Right renal pelvis (tissue), 4 donors: ENCODE measurements at regions not wholly inside any gene's neighbourhood (a gene's known extent, or its start where the extent isn't known, plus 50 kb on each side); places are given as distances from the start of the nearest gene placed in this dataset.

Experiments used
- DNase-seq, 4 donors: peaks; one replicate each; pipeline ENCODE4 v3.0.0-alpha.2; 2013; ENCODE audit warnings: low read depth in 4 of 4, low spot score in 3 of 4, missing footprints in 1 of 4

DNA sequence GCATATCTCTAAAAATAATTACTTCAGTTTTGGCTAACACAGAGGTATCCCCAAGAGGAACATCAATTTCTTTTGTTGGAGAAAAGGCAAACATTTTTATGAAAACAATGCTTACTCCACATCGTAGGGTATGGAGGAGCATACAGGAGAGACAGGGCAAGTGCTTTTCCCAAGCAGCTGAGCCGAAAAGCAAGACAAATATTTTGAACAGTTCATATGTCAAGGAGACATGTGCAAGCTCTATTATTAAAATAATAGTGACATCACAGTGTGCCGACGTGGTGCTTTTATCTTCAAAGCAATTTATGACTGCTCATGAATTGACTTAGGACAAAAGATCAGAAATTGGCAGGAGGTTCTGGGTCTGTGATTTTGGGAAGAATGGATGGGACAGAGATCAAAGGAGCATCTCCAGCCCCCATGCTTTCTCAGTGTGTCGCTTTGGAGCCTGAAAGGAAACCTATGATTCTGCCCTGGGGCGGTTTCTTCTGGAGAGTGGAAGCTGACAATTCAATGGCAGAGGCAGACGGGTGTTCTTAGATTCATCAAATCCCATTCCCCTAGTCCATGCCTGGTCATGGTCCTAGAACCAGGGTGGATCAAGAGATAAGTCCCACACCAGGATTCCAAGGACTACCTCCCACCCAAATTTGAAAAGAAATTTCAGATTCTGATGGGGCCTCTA lies 97.1 kb downstream of the JCAD start:
- no peak for DNase-seq

GRCh38 chr10:29961351-29961750 lies 98.0 kb downstream of the JCAD start:
- DNase-seq: no peak

- no peak for DNase-seq
Observed at GRCh38 chr10:29960261-29960660, 99.1 kb downstream of the JCAD start.

- no peak for DNase-seq
Observed at GRCh38 chr10:29959586-29959985, 99.8 kb downstream of the JCAD start.

- no peak for DNase-seq
Observed at GRCh38 chr10:29958440-29958839, 100.9 kb downstream of the JCAD start.

DNA sequence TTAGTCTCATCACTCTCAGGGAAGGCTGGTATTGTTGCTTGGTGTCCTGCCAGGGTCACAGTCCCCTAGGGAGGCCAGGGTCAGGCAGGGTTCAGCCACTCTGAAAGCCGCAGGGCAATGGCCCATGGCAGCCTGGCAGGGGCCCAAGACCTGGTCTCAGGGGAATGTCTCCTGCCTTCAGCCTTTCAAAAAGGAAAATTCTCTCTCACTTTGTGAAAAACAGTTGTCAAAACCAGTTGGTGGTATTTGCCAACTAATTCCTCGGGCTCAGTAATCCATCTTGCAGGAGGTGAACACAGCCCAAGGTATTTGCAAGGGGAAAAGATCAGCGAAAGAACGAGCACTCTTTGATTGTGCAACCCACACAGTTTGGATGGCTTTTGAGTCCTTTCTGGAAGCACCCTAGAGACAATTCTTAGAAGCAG lies 101.5 kb downstream of the JCAD start:
- DNase-seq: no peak

DNA sequence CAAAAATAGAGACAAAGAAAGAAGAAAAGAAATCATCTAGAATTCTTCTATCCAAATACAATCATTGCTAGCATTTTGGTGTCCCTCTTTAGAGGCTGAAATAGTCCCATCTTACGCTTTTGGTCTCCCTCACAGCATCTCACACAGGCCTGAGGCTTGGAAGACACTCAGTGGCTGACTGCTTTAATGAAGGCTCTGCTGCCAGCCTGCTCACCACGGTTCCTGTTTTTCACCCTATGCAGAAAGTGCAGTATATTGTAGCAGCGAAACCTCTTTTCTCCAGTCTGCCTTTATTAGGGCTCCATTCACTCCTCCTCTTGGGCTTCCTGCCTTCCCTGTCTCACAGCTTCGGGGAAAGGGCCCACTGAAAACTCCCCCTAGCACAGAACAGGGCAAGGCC lies 102.2 kb downstream of the JCAD start:
- DNase-seq: no peak

DNA sequence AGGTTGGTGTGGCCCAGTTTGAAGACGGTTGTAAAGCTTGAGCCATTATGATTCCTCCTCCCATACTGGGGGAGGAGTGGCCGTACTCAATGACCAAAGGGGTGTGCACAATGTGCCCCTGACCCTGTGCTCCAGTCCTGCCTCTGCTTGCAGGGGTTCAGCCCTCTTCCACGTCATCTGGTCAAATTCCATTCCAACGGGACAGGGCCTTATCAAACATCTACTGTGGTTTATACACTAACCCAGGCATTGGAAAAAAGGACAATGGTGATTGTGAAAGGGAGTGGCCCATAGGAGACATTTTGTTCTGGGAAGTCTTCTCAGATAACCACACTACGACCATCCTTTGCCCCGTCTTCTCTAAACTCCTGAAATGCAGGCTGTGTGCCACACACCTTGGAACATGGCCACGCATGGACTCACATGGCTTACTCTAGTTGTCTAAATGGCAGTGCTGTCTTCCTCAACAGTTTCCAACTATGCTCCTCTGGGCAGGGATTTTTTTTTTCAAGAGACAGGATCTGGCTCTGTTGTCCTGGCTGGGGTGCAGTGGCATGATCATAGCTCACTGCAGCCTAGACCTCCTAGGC lies 103.0 kb downstream of the JCAD start:
- DNase-seq: no peak

GRCh38 chr10:29955329-29955935 lies 104.0 kb downstream of the JCAD start:
- no peak for DNase-seq

DNA sequence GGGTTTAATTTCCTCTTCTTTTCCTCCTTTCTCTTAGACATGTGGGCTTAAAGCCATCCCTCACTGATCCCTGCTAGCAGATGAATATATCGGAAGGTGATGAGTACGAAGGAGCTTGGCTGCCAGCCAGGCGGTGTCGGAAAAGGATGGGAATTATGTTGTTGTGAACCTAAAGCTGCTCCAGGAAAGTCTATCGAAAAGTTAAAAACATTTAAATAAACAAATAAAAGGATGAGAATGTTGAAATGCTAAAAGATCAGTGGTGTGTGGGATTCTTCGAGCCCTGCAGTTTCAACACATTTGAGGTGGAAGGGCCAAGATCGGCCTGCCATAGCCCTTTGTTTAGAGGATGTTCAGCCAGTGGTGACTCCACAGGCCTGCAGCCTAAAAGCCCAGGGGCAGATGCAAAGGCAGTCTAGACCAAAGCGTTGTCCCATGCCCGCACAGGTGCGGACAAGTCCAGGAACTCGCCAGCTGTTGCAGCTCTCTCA lies 107.9 kb downstream of the JCAD start:
- no peak for DNase-seq

GRCh38 chr10:29950391-29950790 lies 109.0 kb downstream of the JCAD start:
- no peak for DNase-seq

GRCh38 chr10:29949411-29950011 lies 109.9 kb downstream of the JCAD start:
- DNase-seq: no peak

DNA sequence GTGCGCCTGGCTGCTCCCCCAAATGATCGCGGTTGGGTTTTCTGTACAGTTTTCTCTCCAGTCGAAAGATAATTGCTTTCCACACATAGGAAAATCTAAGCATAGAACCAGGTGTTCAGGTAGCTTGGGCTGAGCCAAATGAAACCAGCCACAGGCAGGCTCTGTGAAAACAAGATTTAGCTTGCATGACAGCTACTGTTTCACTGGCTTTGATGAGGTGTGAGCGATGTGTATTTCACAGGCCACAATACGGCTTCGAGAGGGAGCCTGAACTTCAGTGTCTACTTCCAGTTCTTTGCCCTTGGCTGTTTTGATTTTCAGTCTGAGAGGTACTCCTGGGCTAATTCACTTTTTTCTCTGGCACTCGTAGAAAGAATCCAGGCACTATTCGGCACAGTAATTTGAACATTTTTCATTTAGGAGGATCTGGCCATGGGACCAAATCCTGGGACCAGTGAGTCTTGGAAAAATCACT lies 110.5 kb downstream of the JCAD start:
- DNase-seq: no peak

- DNase-seq: no peak
Observed at GRCh38 chr10:29947701-29948060, 111.7 kb downstream of the JCAD start.

GRCh38 chr10:29946953-29947700 lies 112.3 kb downstream of the JCAD start:
- DNase-seq: no peak

- no peak for DNase-seq
Observed at GRCh38 chr10:29946614-29946952, 112.8 kb downstream of the JCAD start.

GRCh38 chr10:29941476-29941875 lies 117.9 kb downstream of the JCAD start:
- DNase-seq: no peak

- DNase-seq: no peak
Observed at GRCh38 chr10:29932991-29933390, 126.4 kb downstream of the JCAD start.

GRCh38 chr10:29931833-29932232 lies 127.6 kb downstream of the JCAD start:
- no peak for DNase-seq

GRCh38 chr10:29929006-29929405 lies 130.4 kb downstream of the JCAD start:
- no peak for DNase-seq

GRCh38 chr10:29926693-29927048 lies 132.7 kb downstream of the JCAD start:
- DNase-seq: no peak
